ENCODE measurements at regions not wholly inside any gene's neighbourhood (a gene's known extent, or its start where the extent isn't known, plus 50 kb on each side); places are given as distances from the start of the nearest gene placed in this dataset.

GRCh38 chr5:118044169-118044568 is 944.2 kb downstream of the DTWD2 start:
- no peak for TF ChIP-seq CTCF (IDR thresholded peaks at IDR 0.05)
- no peak for TF ChIP-seq ZFX (IDR thresholded peaks at IDR 0.05; ENCODE audit: borderline replicate concordance)

All from 22Rv1 (cell line).